ENCODE measurements at regions not wholly inside any gene's neighbourhood (a gene's known extent, or its start where the extent isn't known, plus 50 kb on each side); places are given as distances from the start of the nearest gene placed in this dataset.

- H3K9me2 ChIP-seq (replicated peaks; ENCODE audit: insufficient read depth, low read length): no peaks in the 10 kb centered on the region
- no peaks in the 10 kb centered on the region for H4K20me1 ChIP-seq (ENCODE audit: insufficient read depth, low read length)
- no peaks in the 10 kb centered on the region for H3K79me2 ChIP-seq (ENCODE audit: low read length)
- DNase-seq: no peak
- no peak for TF ChIP-seq EZH2 (optimal IDR thresholded peaks at IDR 0.05; ENCODE audit: low read depth, low read length)
- no peak for TF ChIP-seq EZH2phosphoT487 (IDR thresholded peaks at IDR 0.05; ENCODE audit: low read length)
- TF ChIP-seq CTCF (IDR thresholded peaks at IDR 0.05; ENCODE audit: low read length): no peak
- no peaks in the 10 kb centered on the region for H3K36me3 ChIP-seq (replicated peaks; ENCODE audit: insufficient read depth, low read length)
- no peak overlapping the region for H2AFZ ChIP-seq (ENCODE audit: low read length)
- no peak overlapping the region for H3K27ac ChIP-seq (ENCODE audit: low read length)
- H3K4me1 ChIP-seq (ENCODE audit: low read length): no peaks in the 10 kb centered on the region
- no peaks in the 10 kb centered on the region for H3K27me3 ChIP-seq (replicated peaks; ENCODE audit: insufficient read depth, low read length)
- H3F3A ChIP-seq (ENCODE audit: insufficient read depth, low read length): no peaks in the 10 kb centered on the region
- no peak overlapping the region for H3K9ac ChIP-seq (ENCODE audit: low read length)
- no peaks in the 10 kb centered on the region for H3K9me3 ChIP-seq (replicated peaks; ENCODE audit: insufficient read depth, low read length)
- no peak overlapping the region for H3K4me3 ChIP-seq (ENCODE audit: low read length)
- H3K4me2 ChIP-seq (ENCODE audit: low read depth, low read length): no peak overlapping the region
Measured at GRCh38 chr3:170767576-170767941, 102.4 kb downstream of the RPL22L1 start.

GRCh38 chr3:170766823-170767575, 103.0 kb downstream of the RPL22L1 start:
- H3K27ac ChIP-seq (ENCODE audit: low read length): no peak overlapping the region
- no peak overlapping the region for H3K4me2 ChIP-seq (ENCODE audit: low read depth, low read length)
- no peak overlapping the region for H3K9ac ChIP-seq (ENCODE audit: low read length)
- no peak overlapping the region for H3K4me3 ChIP-seq (ENCODE audit: low read length)
- H3K36me3 ChIP-seq (replicated peaks; ENCODE audit: insufficient read depth, low read length): no peaks in the 10 kb centered on the region
- no peaks in the 10 kb centered on the region for H3K79me2 ChIP-seq (ENCODE audit: low read length)
- no peak for TF ChIP-seq CTCF (IDR thresholded peaks at IDR 0.05; ENCODE audit: low read length)
- TF ChIP-seq EZH2phosphoT487 (IDR thresholded peaks at IDR 0.05; ENCODE audit: low read length): no peak
- no peak for TF ChIP-seq EZH2 (optimal IDR thresholded peaks at IDR 0.05; ENCODE audit: low read depth, low read length)
- H4K20me1 ChIP-seq (ENCODE audit: insufficient read depth, low read length): no peaks in the 10 kb centered on the region
- no peaks in the 10 kb centered on the region for H3K27me3 ChIP-seq (replicated peaks; ENCODE audit: insufficient read depth, low read length)
- no peaks in the 10 kb centered on the region for H3K9me2 ChIP-seq (replicated peaks; ENCODE audit: insufficient read depth, low read length)
- DNase-seq: no peak
- no peak overlapping the region for H2AFZ ChIP-seq (ENCODE audit: low read length)
- H3K4me1 ChIP-seq (ENCODE audit: low read length): no peaks in the 10 kb centered on the region
- no peaks in the 10 kb centered on the region for H3F3A ChIP-seq (ENCODE audit: insufficient read depth, low read length)
- H3K9me3 ChIP-seq (replicated peaks; ENCODE audit: insufficient read depth, low read length): no peaks in the 10 kb centered on the region

GRCh38 chr3:170766253-170766652, 103.7 kb downstream of the RPL22L1 start:
- DNase-seq: no peak
- no peaks in the 10 kb centered on the region for H4K20me1 ChIP-seq (ENCODE audit: insufficient read depth, low read length)
- H3K4me3 ChIP-seq (ENCODE audit: low read length): no peak overlapping the region
- H3K36me3 ChIP-seq (replicated peaks; ENCODE audit: insufficient read depth, low read length): no peaks in the 10 kb centered on the region
- H2AFZ ChIP-seq (ENCODE audit: low read length): no peak overlapping the region
- no peaks in the 10 kb centered on the region for H3K9me3 ChIP-seq (replicated peaks; ENCODE audit: insufficient read depth, low read length)
- no peaks in the 10 kb centered on the region for H3K79me2 ChIP-seq (ENCODE audit: low read length)
- H3F3A ChIP-seq (ENCODE audit: insufficient read depth, low read length): no peaks in the 10 kb centered on the region
- H3K27ac ChIP-seq (ENCODE audit: low read length): no peak overlapping the region
- no peak overlapping the region for H3K4me2 ChIP-seq (ENCODE audit: low read depth, low read length)
- H3K9ac ChIP-seq (ENCODE audit: low read length): no peak overlapping the region
- TF ChIP-seq EZH2 (optimal IDR thresholded peaks at IDR 0.05; ENCODE audit: low read depth, low read length): no peak
- TF ChIP-seq CTCF (IDR thresholded peaks at IDR 0.05; ENCODE audit: low read length): no peak
- TF ChIP-seq EZH2phosphoT487 (IDR thresholded peaks at IDR 0.05; ENCODE audit: low read length): no peak
- no peaks in the 10 kb centered on the region for H3K27me3 ChIP-seq (replicated peaks; ENCODE audit: insufficient read depth, low read length)
- H3K4me1 ChIP-seq (ENCODE audit: low read length): no peaks in the 10 kb centered on the region
- H3K9me2 ChIP-seq (replicated peaks; ENCODE audit: insufficient read depth, low read length): no peaks in the 10 kb centered on the region

Measured in MM.1S (cell line).